HL-60 (cell line): ENCODE measurements at regions not wholly inside any gene's neighbourhood (a gene's known extent, or its start where the extent isn't known, plus 50 kb on each side); places are given as distances from the start of the nearest gene placed in this dataset.
"Not testable (repeated sequence)": the region's sequence is repeated elsewhere in the genome, so short reads cannot be mapped to it uniquely, and the experiment has no call there.

Experiments
- DNase-seq, 2 experiments: peaks; one replicate each; pipeline ENCODE4 v3.0.0-alpha.2; 2010 to 2020; ENCODE audit warnings: low read depth in 1 of 2, low spot score in 1 of 2
- H3K27ac ChIP-seq: fragments of 250-450 bp; sonication (Bioruptor Pico); replicated peaks from 2 replicates; pipeline ENCODE4 v1.5.1; 2020; ENCODE audit warnings: mild to moderate bottlenecking, moderate library complexity
- H3K27me3 ChIP-seq: fragments of 250-450 bp; sonication (Bioruptor Pico); 2 replicates; pipeline ENCODE4 v1.5.1; 2021; ENCODE audit warnings: mild to moderate bottlenecking, moderate library complexity; ENCODE audit not compliant: insufficient read depth, poor library complexity, severe bottlenecking
- H3K4me3 ChIP-seq: replicated peaks from 2 replicates; pipeline ENCODE4 v1.5.1; 2011; ENCODE audit warnings: mild to moderate bottlenecking, control low read depth, low read length; ENCODE audit not compliant: insufficient read depth
- GABPA ChIP-seq: IDR thresholded peaks from 2 replicates; pipeline ENCODE4 v1.6.1; 2012; ENCODE audit warnings: low read depth
- POLR2AphosphoS5 ChIP-seq: IDR thresholded peaks from 2 replicates; pipeline ENCODE4 v1.6.1; 2012; ENCODE audit warnings: low read depth
- SPI1 ChIP-seq: IDR thresholded peaks from 2 replicates; pipeline ENCODE4 v1.6.1; 2012; ENCODE audit warnings: low read depth, mild to moderate bottlenecking, borderline replicate concordance
- TF ChIP-seq, protein P1 (sequence below): IDR thresholded peaks from one replicate; pipeline ENCODE4 v1.5.1; 2011; ENCODE audit warnings: low read length, control low read depth, inconsistent platforms; ENCODE audit not compliant: insufficient read depth
- TF ChIP-seq, protein P2 (sequence below): IDR thresholded peaks from 2 replicates; pipeline ENCODE4 v1.6.1; 2012; ENCODE audit warnings: low read depth; ENCODE audit not compliant: insufficient replicate concordance

DNA sequence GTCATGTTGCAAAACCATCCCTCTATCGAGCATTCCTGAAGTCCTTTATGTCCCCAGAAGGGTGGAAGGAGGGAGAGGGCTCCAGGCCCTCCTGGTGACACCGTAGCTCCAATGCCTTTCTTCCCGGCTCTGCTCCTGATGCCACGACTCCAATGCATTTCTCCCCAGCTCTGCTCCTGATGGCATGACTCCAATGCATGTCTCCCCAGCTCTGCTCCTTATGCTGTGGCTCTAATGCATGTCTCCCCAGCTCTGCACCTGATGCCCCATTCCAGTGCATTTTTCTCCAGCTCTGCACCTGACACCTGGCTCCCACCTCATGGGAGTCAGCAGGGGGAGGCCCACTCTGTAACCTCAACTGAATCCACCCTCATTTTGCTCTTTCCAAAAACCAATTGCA lies 153.0 kb upstream of the SALL3 start:
- TF ChIP-seq SPI1 (no peak), GABPA (no peak), POLR2AphosphoS5 (no peak)
- TF ChIP-seq, protein P1, sequence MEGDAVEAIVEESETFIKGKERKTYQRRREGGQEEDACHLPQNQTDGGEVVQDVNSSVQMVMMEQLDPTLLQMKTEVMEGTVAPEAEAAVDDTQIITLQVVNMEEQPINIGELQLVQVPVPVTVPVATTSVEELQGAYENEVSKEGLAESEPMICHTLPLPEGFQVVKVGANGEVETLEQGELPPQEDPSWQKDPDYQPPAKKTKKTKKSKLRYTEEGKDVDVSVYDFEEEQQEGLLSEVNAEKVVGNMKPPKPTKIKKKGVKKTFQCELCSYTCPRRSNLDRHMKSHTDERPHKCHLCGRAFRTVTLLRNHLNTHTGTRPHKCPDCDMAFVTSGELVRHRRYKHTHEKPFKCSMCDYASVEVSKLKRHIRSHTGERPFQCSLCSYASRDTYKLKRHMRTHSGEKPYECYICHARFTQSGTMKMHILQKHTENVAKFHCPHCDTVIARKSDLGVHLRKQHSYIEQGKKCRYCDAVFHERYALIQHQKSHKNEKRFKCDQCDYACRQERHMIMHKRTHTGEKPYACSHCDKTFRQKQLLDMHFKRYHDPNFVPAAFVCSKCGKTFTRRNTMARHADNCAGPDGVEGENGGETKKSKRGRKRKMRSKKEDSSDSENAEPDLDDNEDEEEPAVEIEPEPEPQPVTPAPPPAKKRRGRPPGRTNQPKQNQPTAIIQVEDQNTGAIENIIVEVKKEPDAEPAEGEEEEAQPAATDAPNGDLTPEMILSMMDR = no peak
- H3K27me3 ChIP-seq = peaks cover 5% of the 10 kb centered on the region
- no peak for DNase-seq
- H3K27ac ChIP-seq = no peak overlapping the region
- no peak overlapping the region for H3K4me3 ChIP-seq

DNA sequence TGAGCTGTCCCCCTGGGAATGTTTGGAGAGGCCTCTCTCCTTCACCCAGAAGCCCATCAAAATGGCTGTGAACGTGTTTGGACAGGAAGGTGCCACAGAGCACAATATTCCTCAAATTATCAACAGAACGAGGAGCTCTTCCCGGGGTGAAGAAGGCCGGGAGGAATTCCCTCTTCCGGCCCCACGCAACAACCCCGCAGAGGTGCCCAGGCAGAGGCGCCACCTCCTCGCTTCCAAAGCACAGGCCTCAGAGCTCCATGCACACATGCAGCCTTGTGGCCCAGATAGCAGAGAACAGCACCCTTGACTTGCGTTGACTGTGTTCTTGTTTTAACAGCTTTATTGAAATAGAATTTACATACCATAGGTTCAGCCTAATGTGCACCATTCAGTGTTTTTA lies 152.5 kb upstream of the SALL3 start:
- Histone ChIP-seq H3K27ac (no peak overlapping the region), H3K27me3 (peaks cover 5% of the 10 kb centered on the region), H3K4me3 (no peak overlapping the region)
- no peak for DNase-seq
- TF ChIP-seq GABPA = no peak
- TF ChIP-seq SPI1 = no peak
- TF ChIP-seq, protein P2, sequence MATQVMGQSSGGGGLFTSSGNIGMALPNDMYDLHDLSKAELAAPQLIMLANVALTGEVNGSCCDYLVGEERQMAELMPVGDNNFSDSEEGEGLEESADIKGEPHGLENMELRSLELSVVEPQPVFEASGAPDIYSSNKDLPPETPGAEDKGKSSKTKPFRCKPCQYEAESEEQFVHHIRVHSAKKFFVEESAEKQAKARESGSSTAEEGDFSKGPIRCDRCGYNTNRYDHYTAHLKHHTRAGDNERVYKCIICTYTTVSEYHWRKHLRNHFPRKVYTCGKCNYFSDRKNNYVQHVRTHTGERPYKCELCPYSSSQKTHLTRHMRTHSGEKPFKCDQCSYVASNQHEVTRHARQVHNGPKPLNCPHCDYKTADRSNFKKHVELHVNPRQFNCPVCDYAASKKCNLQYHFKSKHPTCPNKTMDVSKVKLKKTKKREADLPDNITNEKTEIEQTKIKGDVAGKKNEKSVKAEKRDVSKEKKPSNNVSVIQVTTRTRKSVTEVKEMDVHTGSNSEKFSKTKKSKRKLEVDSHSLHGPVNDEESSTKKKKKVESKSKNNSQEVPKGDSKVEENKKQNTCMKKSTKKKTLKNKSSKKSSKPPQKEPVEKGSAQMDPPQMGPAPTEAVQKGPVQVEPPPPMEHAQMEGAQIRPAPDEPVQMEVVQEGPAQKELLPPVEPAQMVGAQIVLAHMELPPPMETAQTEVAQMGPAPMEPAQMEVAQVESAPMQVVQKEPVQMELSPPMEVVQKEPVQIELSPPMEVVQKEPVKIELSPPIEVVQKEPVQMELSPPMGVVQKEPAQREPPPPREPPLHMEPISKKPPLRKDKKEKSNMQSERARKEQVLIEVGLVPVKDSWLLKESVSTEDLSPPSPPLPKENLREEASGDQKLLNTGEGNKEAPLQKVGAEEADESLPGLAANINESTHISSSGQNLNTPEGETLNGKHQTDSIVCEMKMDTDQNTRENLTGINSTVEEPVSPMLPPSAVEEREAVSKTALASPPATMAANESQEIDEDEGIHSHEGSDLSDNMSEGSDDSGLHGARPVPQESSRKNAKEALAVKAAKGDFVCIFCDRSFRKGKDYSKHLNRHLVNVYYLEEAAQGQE = no peak
- no peak for TF ChIP-seq POLR2AphosphoS5
- TF ChIP-seq, protein P1 = no peak

DNA sequence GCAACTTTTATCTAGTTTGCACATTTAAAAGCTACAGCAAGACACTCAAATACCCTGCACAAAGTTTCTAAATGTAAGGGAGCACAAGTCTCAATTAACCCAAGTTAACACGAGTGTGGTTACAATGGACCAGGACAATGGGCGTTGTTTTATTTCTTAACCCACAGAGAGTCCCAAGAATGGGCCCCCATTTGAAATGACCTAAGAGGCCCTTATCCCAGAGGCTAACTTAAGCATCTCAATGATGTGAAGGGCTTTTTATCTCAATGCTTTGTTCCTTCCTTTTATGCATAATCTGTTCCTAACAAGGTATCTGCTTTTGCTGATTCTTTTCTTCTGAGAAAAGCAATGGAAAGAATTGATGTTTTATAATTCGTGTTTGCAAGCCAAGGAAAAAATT lies 151.5 kb upstream of the SALL3 start:
- TF ChIP-seq SPI1 (no peak), POLR2AphosphoS5 (no peak), GABPA (no peak)
- TF ChIP-seq, protein P2 = no peak
- TF ChIP-seq, protein P1 = no peak
- no peak overlapping the region for H3K27ac ChIP-seq
- DNase-seq = no peak
- H3K4me3 ChIP-seq = no peak overlapping the region
- peaks cover 5% of the 10 kb centered on the region for H3K27me3 ChIP-seq

DNA sequence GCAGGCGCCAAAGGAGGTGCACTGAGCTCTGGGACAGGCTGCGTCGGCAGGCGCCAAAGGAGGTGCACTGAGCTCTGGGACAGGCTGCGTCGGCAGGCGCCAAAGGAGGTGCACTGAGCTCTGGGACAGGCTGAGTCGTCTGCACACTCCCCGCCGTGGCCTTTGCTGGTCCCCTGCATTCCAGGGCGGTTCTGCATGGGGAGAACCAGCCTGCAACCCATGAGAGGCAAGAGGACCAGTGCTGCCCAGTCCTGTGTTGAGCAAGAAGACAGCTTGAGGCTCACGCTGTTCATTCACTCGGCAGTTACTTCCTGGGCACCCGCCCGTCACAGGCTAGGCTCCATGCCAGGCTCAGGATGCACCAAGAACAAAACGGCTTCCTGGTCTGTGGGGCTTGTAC lies 150.6 kb upstream of the SALL3 start:
- H3K27me3 ChIP-seq, DNase-seq, H3K27ac ChIP-seq, H3K4me3 ChIP-seq: not testable (repeated sequence)
